ENCODE measurements at regions not wholly inside any gene's neighbourhood (a gene's known extent, or its start where the extent isn't known, plus 50 kb on each side); places are given as distances from the start of the nearest gene placed in this dataset.

DNA sequence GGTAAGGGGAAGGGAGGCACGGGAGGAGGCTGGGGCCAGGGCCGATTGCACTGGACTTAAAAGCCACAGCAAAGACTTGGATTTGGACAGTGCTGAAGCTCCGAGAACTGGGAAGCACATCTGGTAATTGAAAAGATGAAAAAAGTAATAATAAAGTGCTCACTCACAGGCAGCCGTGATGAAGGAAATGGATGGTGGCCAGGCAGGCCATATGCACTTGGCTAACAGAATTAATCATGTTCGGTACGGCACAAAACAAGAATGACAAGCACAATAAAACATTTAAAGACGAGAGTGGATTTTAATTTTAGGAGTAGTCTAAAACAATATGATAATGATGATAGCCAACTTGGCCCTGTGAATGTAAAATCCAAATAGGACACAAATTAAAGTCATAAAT lies 154.3 kb downstream of the VRK1 start:
- FAIRE-seq (no peak), DNase-seq (ENCODE audit: low read depth, low spot score) (no peak)
- no peaks in the 10 kb centered on the region for H3K79me2 ChIP-seq (ENCODE audit: control insufficient read depth, insufficient read depth, low read length)
- H4K20me1 ChIP-seq (replicated peaks; ENCODE audit: control insufficient read depth, extremely low read depth, insufficient read depth, low read length): no peaks in the 10 kb centered on the region
- ChIA-PET CTCF (no interaction called here), POLR2A (no interaction called here)
- no peaks in the 10 kb centered on the region for H3K27me3 ChIP-seq (ENCODE audit: control insufficient read depth in 2 of 2, insufficient read depth in 2 of 2, low read length in 2 of 2)
- H3K9me1 ChIP-seq (replicated peaks; ENCODE audit: control insufficient read depth, extremely low read depth, insufficient read depth, low read length): no peaks in the 10 kb centered on the region
- no peak overlapping the region for H3K4me2 ChIP-seq (ENCODE audit: insufficient read depth, low read length)
- no peaks in the 10 kb centered on the region for H3K36me3 ChIP-seq (ENCODE audit: control insufficient read depth in 2 of 2, extremely low read depth in 1 of 2, insufficient read depth in 2 of 2, low read length in 2 of 2)
- no peak overlapping the region for H2AFZ ChIP-seq (ENCODE audit: low read depth, low read length)
- BruUV-seq (replicated peaks): no TSS peak
- TF ChIP-seq JUN (IDR thresholded peaks at IDR 0.05; ENCODE audit: borderline replicate concordance, insufficient read depth, insufficient read length, low read depth) (no peak), POLR2AphosphoS5 (IDR thresholded peaks at IDR 0.05; ENCODE audit: insufficient read depth, low read depth, low read length) (no peak), FOS (IDR thresholded peaks at IDR 0.05; ENCODE audit: borderline replicate concordance, insufficient read depth, low read length) (no peak), POLR2A (IDR thresholded peaks at IDR 0.05; ENCODE audit: low read depth, low read length) (no peak), GATA2 (IDR thresholded peaks at IDR 0.05; ENCODE audit: insufficient read depth, insufficient read length, low read depth, low read length) (no peak), EZH2 (IDR thresholded peaks at IDR 0.05; ENCODE audit: borderline replicate concordance, low read depth, low read length, severe bottlenecking) (no peak), MYC (IDR thresholded peaks at IDR 0.05; ENCODE audit: low read depth, low read length) (no peak)
- TF ChIP-seq, protein P1, sequence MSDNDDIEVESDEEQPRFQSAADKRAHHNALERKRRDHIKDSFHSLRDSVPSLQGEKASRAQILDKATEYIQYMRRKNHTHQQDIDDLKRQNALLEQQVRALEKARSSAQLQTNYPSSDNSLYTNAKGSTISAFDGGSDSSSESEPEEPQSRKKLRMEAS (IDR thresholded peaks at IDR 0.05; ENCODE audit: insufficient read depth, insufficient read length): no peak
- TF ChIP-seq, protein P2, sequence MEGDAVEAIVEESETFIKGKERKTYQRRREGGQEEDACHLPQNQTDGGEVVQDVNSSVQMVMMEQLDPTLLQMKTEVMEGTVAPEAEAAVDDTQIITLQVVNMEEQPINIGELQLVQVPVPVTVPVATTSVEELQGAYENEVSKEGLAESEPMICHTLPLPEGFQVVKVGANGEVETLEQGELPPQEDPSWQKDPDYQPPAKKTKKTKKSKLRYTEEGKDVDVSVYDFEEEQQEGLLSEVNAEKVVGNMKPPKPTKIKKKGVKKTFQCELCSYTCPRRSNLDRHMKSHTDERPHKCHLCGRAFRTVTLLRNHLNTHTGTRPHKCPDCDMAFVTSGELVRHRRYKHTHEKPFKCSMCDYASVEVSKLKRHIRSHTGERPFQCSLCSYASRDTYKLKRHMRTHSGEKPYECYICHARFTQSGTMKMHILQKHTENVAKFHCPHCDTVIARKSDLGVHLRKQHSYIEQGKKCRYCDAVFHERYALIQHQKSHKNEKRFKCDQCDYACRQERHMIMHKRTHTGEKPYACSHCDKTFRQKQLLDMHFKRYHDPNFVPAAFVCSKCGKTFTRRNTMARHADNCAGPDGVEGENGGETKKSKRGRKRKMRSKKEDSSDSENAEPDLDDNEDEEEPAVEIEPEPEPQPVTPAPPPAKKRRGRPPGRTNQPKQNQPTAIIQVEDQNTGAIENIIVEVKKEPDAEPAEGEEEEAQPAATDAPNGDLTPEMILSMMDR (IDR thresholded peaks at IDR 0.05; ENCODE audit: extremely low read depth in 1 of 2, insufficient read depth in 1 of 2, low read depth in 1 of 2, low read length in 2 of 2): no peak
- no peak overlapping the region for H3K9ac ChIP-seq (replicated peaks; ENCODE audit: extremely low read depth, insufficient read depth, low read length)
- H3K27ac ChIP-seq (ENCODE audit: insufficient read depth, low read depth, low read length): no peak overlapping the region
- H3K9me3 ChIP-seq (replicated peaks; ENCODE audit: control insufficient read depth, insufficient read depth, low read length): no peaks in the 10 kb centered on the region
- intact Hi-C loops (cut with micrococcal nuclease): no loop called here
- H3K4me1 ChIP-seq (ENCODE audit: control insufficient read depth, extremely low read depth, insufficient read depth, low read length): no peaks in the 10 kb centered on the region
- dilution Hi-C loops (cut with MboI; ENCODE audit: extremely low pct_ligation_motif_present, low sequenced_read_pairs): no loop called here
- no peak overlapping the region for H3K4me3 ChIP-seq (replicated peaks in 1 of 3; ENCODE audit: insufficient read depth in 1 of 3, low read depth in 1 of 3, low read length in 3 of 3)
